HFFc6 (cell line): ENCODE measurements at regions not wholly inside any gene's neighbourhood (a gene's known extent, or its start where the extent isn't known, plus 50 kb on each side); places are given as distances from the start of the nearest gene placed in this dataset.
"Not testable (repeated sequence)": the region's sequence is repeated elsewhere in the genome, so short reads cannot be mapped to it uniquely, and the experiment has no call there.

Experiments
- DNase-seq: peaks from one replicate; pipeline ENCODE4 v3.0.0-alpha.2; 2018
- H3K27ac Mint-ChIP-seq: 2 replicates; pipeline ENCODE4 v1.8.0; 2020; ENCODE audit warnings: mild to moderate bottlenecking, mixed read lengths
- H3K27me3 Mint-ChIP-seq: 2 replicates; pipeline ENCODE4 v1.8.0; 2021; ENCODE audit warnings: mild to moderate bottlenecking, moderate library complexity, mixed read lengths; ENCODE audit not compliant: insufficient read depth
- H3K36me3 Mint-ChIP-seq: 2 replicates; pipeline ENCODE4 v1.8.0; 2021; ENCODE audit warnings: low read depth, mixed read lengths
- H3K4me1 Mint-ChIP-seq: 2 replicates; pipeline ENCODE4 v1.8.0; 2020; ENCODE audit warnings: low read depth, mixed read lengths
- H3K4me3 Mint-ChIP-seq: 2 replicates; pipeline ENCODE4 v1.8.0; 2020; ENCODE audit warnings: mild to moderate bottlenecking, moderate library complexity, mixed read lengths
- H3K9me3 Mint-ChIP-seq: 2 replicates; pipeline ENCODE4 v1.8.0; 2020; ENCODE audit warnings: mild to moderate bottlenecking, mixed read lengths
- TF ChIP-seq, protein P1 (sequence below): fragments of 200-600 bp; sonication (generic); IDR thresholded peaks from 2 replicates; pipeline ENCODE4 v1.5.0; 2021; ENCODE audit warnings: antibody characterized with exemption, mild to moderate bottlenecking

DNA sequence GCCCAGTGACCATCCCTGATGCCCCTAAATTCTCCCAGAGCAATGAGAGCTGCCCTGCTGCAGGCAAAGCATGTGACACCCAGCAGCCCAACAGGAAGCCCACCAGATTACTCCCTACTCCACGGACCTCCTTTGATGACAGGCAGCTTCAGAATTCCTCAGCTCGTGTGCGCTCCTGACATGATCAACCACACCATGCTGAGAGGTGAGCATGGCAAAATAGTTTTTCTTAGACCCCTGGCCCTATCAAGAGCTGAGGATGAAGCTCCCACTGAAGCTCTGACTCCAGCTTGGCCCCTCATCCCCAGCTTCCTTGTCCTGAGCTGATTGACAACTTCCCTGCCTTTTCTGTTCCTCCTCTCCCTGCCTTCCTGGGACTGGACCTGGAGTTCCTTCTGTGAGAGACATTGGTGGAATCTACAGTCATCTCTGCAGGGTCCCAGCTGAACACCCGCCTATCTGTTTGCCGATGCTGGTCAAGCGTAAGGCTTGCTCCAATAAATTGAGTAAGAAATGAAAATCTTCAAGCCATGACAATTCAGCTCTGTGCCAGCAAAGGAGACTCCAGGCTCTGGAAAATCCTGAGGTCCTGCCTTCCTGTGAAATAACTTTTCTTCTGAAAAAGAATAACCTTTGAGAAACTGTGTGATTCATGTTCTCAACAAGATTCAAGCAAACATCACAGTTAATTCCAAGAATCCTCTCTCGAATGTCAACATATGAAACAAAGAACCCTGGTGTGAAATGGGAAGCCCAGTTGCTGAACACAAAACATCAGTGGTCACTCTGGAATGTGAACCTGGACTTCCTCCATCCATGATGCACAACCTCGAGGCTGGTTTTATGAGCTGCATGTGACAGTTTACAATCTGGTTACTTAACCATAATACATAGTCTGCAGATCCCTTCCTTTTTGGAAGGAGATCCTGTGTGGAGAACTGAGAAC is 201.1 kb downstream of the SPP2 start:
- peak; percentile 97 for DNase-seq
- TF ChIP-seq, protein P1, sequence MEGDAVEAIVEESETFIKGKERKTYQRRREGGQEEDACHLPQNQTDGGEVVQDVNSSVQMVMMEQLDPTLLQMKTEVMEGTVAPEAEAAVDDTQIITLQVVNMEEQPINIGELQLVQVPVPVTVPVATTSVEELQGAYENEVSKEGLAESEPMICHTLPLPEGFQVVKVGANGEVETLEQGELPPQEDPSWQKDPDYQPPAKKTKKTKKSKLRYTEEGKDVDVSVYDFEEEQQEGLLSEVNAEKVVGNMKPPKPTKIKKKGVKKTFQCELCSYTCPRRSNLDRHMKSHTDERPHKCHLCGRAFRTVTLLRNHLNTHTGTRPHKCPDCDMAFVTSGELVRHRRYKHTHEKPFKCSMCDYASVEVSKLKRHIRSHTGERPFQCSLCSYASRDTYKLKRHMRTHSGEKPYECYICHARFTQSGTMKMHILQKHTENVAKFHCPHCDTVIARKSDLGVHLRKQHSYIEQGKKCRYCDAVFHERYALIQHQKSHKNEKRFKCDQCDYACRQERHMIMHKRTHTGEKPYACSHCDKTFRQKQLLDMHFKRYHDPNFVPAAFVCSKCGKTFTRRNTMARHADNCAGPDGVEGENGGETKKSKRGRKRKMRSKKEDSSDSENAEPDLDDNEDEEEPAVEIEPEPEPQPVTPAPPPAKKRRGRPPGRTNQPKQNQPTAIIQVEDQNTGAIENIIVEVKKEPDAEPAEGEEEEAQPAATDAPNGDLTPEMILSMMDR = no peak
- peaks cover 71% of the 10 kb centered on the region for H3K4me1 Mint-ChIP-seq
- H3K27ac Mint-ChIP-seq = peak overlapping the region; percentile 92
- no peaks in the 10 kb centered on the region for H3K9me3 Mint-ChIP-seq
- H3K36me3 Mint-ChIP-seq = no peaks in the 10 kb centered on the region
- H3K4me3 Mint-ChIP-seq = peak overlapping the region; percentile 71
- no peaks in the 10 kb centered on the region; the same call in 1 of the 2 replicates for H3K27me3 Mint-ChIP-seq

DNA sequence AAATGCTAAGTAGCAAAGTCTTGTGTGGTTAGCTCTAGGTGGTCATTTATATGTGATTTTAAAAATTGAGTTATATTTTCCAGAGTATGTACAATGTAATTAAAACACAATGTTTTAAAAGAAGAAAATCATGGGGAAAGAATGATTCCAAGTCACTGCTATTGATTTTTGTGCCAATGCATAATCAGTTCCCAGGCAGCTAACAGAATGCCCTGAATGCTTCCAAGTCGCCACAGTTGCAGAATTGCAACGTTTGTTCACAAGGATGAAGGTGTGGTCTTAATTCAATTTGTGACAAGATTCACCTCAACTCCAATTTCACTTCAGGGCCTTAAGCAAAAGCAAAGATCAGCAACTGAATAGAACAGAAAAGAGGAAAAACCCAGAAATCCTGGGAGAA is 200.4 kb downstream of the SPP2 start:
- DNase-seq = no peak
- Mint-ChIP-seq H3K4me1 (peaks cover 75% of the 10 kb centered on the region), H3K27me3 (no peaks in the 10 kb centered on the region; the same call in 1 of the 2 replicates), H3K36me3 (no peaks in the 10 kb centered on the region), H3K27ac (peak overlapping the region; percentile 92; the same call in 1 of the 2 replicates), H3K4me3 (no peak overlapping the region), H3K9me3 (no peaks in the 10 kb centered on the region)
- TF ChIP-seq, protein P1 = no peak

- Mint-ChIP-seq H3K27me3 (no peaks in the 10 kb centered on the region; the same call in 1 of the 2 replicates), H3K4me1 (peaks cover 75% of the 10 kb centered on the region), H3K36me3 (no peaks in the 10 kb centered on the region), H3K9me3 (no peaks in the 10 kb centered on the region), H3K4me3 (peak overlapping the region; percentile 48), H3K27ac (peak overlapping the region; percentile 82)
- TF ChIP-seq, protein P1 = no peak
- DNase-seq = peak; percentile 79
These were observed 199.4 kb downstream of the SPP2 start for GRCh38 chr2:234249873-234250272.

GRCh38 chr2:234249034-234249735 is 198.7 kb downstream of the SPP2 start:
- Mint-ChIP-seq H3K27me3 (no peaks in the 10 kb centered on the region; the same call in 1 of the 2 replicates), H3K4me3 (peak overlapping the region; percentile 48), H3K9me3 (no peaks in the 10 kb centered on the region), H3K4me1 (peaks cover 78% of the 10 kb centered on the region), H3K36me3 (no peaks in the 10 kb centered on the region), H3K27ac (peak overlapping the region; percentile 82)
- no peak for DNase-seq
- TF ChIP-seq, protein P1 = peak; percentile 18

- H3K27ac Mint-ChIP-seq, H3K4me3 Mint-ChIP-seq, H3K27me3 Mint-ChIP-seq, H3K9me3 Mint-ChIP-seq, H3K36me3 Mint-ChIP-seq, DNase-seq: not testable (repeated sequence)
- peaks cover 87% of the 10 kb centered on the region for H3K4me1 Mint-ChIP-seq
These were observed 197.8 kb downstream of the SPP2 start for GRCh38 chr2:234248213-234248710.
